A673 (cell line): ENCODE measurements at regions not wholly inside any gene's neighbourhood (a gene's known extent, or its start where the extent isn't known, plus 50 kb on each side); places are given as distances from the start of the nearest gene placed in this dataset.

Source experiments
- CTCF ChIP-seq: fragments of 300-800, 200-600 bp; sonication (generic); conservative IDR thresholded peaks from 2 replicates; pipeline ENCODE4 v1.5.1; 2017; ENCODE audit warnings: low read depth, mild to moderate bottlenecking, antibody characterized with exemption, low read length, moderate library complexity, mixed read lengths
- EZH2 ChIP-seq: fragments of 200-600 bp; sonication (generic); IDR thresholded peaks from 2 replicates; pipeline ENCODE4 v1.6.1; 2017; ENCODE audit warnings: borderline replicate concordance, low read depth, mild to moderate bottlenecking, mixed read lengths, antibody characterized with exemption, low read length; ENCODE audit not compliant: poor library complexity, severe bottlenecking

- TF ChIP-seq CTCF (no peak), EZH2 (no peak)
These were observed 276.5 kb upstream of the FMR1 start for GRCh38 chrX:147635186-147635585.
